ENCODE measurements at regions not wholly inside any gene's neighbourhood (a gene's known extent, or its start where the extent isn't known, plus 50 kb on each side); places are given as distances from the start of the nearest gene placed in this dataset.

GRCh38 chr6:121711472-121711871 lies 276.0 kb downstream of the GJA1 start:
- TF ChIP-seq ZSCAN23 (tag by site-specific recombination; IDR thresholded peaks at IDR 0.05) (no peak), ZNF610 (tag by site-specific recombination; IDR thresholded peaks at IDR 0.05; ENCODE audit: borderline replicate concordance) (no peak), ZNF670 (tag by site-specific recombination; IDR thresholded peaks at IDR 0.05; ENCODE audit: low read depth) (no peak), ZNF184 (tag by site-specific recombination; IDR thresholded peaks at IDR 0.05) (no peak), ZNF280C (tag by site-specific recombination; IDR thresholded peaks at IDR 0.05) (no peak), ZNF155 (tag by site-specific recombination; IDR thresholded peaks at IDR 0.05) (no peak), GLI2 (tag by site-specific recombination; IDR thresholded peaks at IDR 0.05; ENCODE audit: borderline replicate concordance, low read depth) (no peak), ZNF112 (tag by site-specific recombination; IDR thresholded peaks at IDR 0.05) (no peak), ZNF26 (tag by site-specific recombination; IDR thresholded peaks at IDR 0.05) (no peak), ZNF677 (tag by site-specific recombination; IDR thresholded peaks at IDR 0.05) (no peak), MYNN (tag by site-specific recombination; IDR thresholded peaks at IDR 0.05; ENCODE audit: borderline replicate concordance) (no peak), ZNF785 (tag by site-specific recombination; IDR thresholded peaks at IDR 0.05) (no peak)
- TF ChIP-seq, protein P1, sequence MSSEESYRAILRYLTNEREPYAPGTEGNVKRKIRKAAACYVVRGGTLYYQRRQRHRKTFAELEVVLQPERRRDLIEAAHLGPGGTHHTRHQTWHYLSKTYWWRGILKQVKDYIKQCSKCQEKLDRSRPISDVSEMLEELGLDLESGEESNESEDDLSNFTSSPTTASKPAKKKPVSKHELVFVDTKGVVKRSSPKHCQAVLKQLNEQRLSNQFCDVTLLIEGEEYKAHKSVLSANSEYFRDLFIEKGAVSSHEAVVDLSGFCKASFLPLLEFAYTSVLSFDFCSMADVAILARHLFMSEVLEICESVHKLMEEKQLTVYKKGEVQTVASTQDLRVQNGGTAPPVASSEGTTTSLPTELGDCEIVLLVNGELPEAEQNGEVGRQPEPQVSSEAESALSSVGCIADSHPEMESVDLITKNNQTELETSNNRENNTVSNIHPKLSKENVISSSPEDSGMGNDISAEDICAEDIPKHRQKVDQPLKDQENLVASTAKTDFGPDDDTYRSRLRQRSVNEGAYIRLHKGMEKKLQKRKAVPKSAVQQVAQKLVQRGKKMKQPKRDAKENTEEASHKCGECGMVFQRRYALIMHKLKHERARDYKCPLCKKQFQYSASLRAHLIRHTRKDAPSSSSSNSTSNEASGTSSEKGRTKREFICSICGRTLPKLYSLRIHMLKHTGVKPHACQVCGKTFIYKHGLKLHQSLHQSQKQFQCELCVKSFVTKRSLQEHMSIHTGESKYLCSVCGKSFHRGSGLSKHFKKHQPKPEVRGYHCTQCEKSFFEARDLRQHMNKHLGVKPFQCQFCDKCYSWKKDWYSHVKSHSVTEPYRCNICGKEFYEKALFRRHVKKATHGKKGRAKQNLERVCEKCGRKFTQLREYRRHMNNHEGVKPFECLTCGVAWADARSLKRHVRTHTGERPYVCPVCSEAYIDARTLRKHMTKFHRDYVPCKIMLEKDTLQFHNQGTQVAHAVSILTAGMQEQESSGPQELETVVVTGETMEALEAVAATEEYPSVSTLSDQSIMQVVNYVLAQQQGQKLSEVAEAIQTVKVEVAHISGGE (tag by site-specific recombination; conservative IDR thresholded peaks at IDR 0.05; ENCODE audit: low read depth) = no peak
- CTCF ChIA-PET = interaction anchor here (0.6 kb wide), 1 partner anchor 649 kb away, joined by 3 read pairs; no protein-coding TSS in a partner anchor
- Histone ChIP-seq H3K36me3 (ENCODE audit: control insufficient read depth in 2 of 2, insufficient read depth in 1 of 2, low read length in 2 of 2) (no peaks in the 10 kb centered on the region), H3K9me3 (ENCODE audit: control insufficient read depth, insufficient read depth, low read depth, low read length) (no peaks in the 10 kb centered on the region), H3K4me3 (ENCODE audit: low read depth, low read length) (no peak overlapping the region), H3K4me1 (ENCODE audit: control insufficient read depth, insufficient read depth, low read length) (no peaks in the 10 kb centered on the region), H3K27ac (ENCODE audit: extremely low read depth, low read depth, low read length) (no peak overlapping the region)
- POLR2A ChIA-PET = no interaction called here

GRCh38 chr6:121717686-121718085 lies 282.2 kb downstream of the GJA1 start:
- Histone ChIP-seq H3K4me1 (ENCODE audit: control insufficient read depth, insufficient read depth, low read length) (no peaks in the 10 kb centered on the region), H3K4me3 (ENCODE audit: low read depth, low read length) (no peak overlapping the region), H3K36me3 (ENCODE audit: control insufficient read depth in 2 of 2, insufficient read depth in 1 of 2, low read length in 2 of 2) (no peaks in the 10 kb centered on the region), H3K27ac (ENCODE audit: extremely low read depth, low read depth, low read length) (no peak overlapping the region), H3K9me3 (ENCODE audit: control insufficient read depth, insufficient read depth, low read depth, low read length) (no peaks in the 10 kb centered on the region)
- no peak for TF ChIP-seq ZNF654 (tag by site-specific recombination; IDR thresholded peaks at IDR 0.05; ENCODE audit: low read depth)
- no peak for TF ChIP-seq ZNF132 (tag by site-specific recombination; IDR thresholded peaks at IDR 0.05; ENCODE audit: borderline replicate concordance)
- no peak for TF ChIP-seq ZNF645 (tag by site-specific recombination; IDR thresholded peaks at IDR 0.05)
- TF ChIP-seq ZBTB20 (tag by site-specific recombination; IDR thresholded peaks at IDR 0.05) = no peak
- TF ChIP-seq, protein P2, sequence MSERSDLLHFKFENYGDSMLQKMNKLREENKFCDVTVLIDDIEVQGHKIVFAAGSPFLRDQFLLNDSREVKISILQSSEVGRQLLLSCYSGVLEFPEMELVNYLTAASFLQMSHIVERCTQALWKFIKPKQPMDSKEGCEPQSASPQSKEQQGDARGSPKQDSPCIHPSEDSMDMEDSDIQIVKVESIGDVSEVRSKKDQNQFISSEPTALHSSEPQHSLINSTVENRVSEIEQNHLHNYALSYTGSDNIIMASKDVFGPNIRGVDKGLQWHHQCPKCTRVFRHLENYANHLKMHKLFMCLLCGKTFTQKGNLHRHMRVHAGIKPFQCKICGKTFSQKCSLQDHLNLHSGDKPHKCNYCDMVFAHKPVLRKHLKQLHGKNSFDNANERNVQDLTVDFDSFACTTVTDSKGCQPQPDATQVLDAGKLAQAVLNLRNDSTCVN (tag by site-specific recombination; optimal IDR thresholded peaks at IDR 0.05) = no peak
- TF ChIP-seq ZNF37A (tag by site-specific recombination; IDR thresholded peaks at IDR 0.05) = no peak
- TF ChIP-seq, protein P3, sequence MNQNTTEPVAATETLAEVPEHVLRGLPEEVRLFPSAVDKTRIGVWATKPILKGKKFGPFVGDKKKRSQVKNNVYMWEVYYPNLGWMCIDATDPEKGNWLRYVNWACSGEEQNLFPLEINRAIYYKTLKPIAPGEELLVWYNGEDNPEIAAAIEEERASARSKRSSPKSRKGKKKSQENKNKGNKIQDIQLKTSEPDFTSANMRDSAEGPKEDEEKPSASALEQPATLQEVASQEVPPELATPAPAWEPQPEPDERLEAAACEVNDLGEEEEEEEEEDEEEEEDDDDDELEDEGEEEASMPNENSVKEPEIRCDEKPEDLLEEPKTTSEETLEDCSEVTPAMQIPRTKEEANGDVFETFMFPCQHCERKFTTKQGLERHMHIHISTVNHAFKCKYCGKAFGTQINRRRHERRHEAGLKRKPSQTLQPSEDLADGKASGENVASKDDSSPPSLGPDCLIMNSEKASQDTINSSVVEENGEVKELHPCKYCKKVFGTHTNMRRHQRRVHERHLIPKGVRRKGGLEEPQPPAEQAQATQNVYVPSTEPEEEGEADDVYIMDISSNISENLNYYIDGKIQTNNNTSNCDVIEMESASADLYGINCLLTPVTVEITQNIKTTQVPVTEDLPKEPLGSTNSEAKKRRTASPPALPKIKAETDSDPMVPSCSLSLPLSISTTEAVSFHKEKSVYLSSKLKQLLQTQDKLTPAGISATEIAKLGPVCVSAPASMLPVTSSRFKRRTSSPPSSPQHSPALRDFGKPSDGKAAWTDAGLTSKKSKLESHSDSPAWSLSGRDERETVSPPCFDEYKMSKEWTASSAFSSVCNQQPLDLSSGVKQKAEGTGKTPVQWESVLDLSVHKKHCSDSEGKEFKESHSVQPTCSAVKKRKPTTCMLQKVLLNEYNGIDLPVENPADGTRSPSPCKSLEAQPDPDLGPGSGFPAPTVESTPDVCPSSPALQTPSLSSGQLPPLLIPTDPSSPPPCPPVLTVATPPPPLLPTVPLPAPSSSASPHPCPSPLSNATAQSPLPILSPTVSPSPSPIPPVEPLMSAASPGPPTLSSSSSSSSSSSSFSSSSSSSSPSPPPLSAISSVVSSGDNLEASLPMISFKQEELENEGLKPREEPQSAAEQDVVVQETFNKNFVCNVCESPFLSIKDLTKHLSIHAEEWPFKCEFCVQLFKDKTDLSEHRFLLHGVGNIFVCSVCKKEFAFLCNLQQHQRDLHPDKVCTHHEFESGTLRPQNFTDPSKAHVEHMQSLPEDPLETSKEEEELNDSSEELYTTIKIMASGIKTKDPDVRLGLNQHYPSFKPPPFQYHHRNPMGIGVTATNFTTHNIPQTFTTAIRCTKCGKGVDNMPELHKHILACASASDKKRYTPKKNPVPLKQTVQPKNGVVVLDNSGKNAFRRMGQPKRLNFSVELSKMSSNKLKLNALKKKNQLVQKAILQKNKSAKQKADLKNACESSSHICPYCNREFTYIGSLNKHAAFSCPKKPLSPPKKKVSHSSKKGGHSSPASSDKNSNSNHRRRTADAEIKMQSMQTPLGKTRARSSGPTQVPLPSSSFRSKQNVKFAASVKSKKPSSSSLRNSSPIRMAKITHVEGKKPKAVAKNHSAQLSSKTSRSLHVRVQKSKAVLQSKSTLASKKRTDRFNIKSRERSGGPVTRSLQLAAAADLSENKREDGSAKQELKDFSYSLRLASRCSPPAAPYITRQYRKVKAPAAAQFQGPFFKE (tag by site-specific recombination; IDR thresholded peaks at IDR 0.05; ENCODE audit: borderline replicate concordance) = no peak
- CTCF ChIA-PET = no interaction called here
- POLR2A ChIA-PET = no interaction called here
